ENCODE measurements at regions not wholly inside any gene's neighbourhood (a gene's known extent, or its start where the extent isn't known, plus 50 kb on each side); places are given as distances from the start of the nearest gene placed in this dataset.
"Not testable (repeated sequence)": the region's sequence is repeated elsewhere in the genome, so short reads cannot be mapped to it uniquely, and the experiment has no call there.

GRCh38 chr4:27692158-27692557 is 831.5 kb downstream of the STIM2 start:
- H3K27me3 ChIP-seq (ENCODE audit: control insufficient read depth, low read length), result no peaks in the 10 kb centered on the region
- TF ChIP-seq, protein P1, sequence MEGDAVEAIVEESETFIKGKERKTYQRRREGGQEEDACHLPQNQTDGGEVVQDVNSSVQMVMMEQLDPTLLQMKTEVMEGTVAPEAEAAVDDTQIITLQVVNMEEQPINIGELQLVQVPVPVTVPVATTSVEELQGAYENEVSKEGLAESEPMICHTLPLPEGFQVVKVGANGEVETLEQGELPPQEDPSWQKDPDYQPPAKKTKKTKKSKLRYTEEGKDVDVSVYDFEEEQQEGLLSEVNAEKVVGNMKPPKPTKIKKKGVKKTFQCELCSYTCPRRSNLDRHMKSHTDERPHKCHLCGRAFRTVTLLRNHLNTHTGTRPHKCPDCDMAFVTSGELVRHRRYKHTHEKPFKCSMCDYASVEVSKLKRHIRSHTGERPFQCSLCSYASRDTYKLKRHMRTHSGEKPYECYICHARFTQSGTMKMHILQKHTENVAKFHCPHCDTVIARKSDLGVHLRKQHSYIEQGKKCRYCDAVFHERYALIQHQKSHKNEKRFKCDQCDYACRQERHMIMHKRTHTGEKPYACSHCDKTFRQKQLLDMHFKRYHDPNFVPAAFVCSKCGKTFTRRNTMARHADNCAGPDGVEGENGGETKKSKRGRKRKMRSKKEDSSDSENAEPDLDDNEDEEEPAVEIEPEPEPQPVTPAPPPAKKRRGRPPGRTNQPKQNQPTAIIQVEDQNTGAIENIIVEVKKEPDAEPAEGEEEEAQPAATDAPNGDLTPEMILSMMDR (IDR thresholded peaks at IDR 0.05; ENCODE audit: low read depth, low read length, poor library complexity, severe bottlenecking), result peak; percentile 85
- TF ChIP-seq EZH2phosphoT487 (IDR thresholded peaks at IDR 0.05; ENCODE audit: borderline replicate concordance, low read length), result no peak
- no peaks in the 10 kb centered on the region for H3K4me1 ChIP-seq (ENCODE audit: control insufficient read depth, low read length)
- no peak overlapping the region for H3K27ac ChIP-seq (ENCODE audit: low read depth, low read length)
- H3K79me2 ChIP-seq (ENCODE audit: control insufficient read depth, low read length), result no peaks in the 10 kb centered on the region
- no peaks in the 10 kb centered on the region for H3K36me3 ChIP-seq (ENCODE audit: control insufficient read depth, low read length)
- no peaks in the 10 kb centered on the region for H3K9me3 ChIP-seq (ENCODE audit: control insufficient read depth, insufficient read depth, low read length)
- no peaks in the 10 kb centered on the region for H3F3A ChIP-seq (ENCODE audit: control insufficient read depth, insufficient read depth)
- H3K9me2 ChIP-seq (replicated peaks; ENCODE audit: control insufficient read depth, low read length), result no peaks in the 10 kb centered on the region
- H4K20me1 ChIP-seq (ENCODE audit: control insufficient read depth, insufficient read depth, low read depth, low read length), result no peaks in the 10 kb centered on the region
- no peak overlapping the region for H3K4me2 ChIP-seq (ENCODE audit: low read length)
- H3K4me3 ChIP-seq (ENCODE audit: low read length), result no peak overlapping the region

DNA sequence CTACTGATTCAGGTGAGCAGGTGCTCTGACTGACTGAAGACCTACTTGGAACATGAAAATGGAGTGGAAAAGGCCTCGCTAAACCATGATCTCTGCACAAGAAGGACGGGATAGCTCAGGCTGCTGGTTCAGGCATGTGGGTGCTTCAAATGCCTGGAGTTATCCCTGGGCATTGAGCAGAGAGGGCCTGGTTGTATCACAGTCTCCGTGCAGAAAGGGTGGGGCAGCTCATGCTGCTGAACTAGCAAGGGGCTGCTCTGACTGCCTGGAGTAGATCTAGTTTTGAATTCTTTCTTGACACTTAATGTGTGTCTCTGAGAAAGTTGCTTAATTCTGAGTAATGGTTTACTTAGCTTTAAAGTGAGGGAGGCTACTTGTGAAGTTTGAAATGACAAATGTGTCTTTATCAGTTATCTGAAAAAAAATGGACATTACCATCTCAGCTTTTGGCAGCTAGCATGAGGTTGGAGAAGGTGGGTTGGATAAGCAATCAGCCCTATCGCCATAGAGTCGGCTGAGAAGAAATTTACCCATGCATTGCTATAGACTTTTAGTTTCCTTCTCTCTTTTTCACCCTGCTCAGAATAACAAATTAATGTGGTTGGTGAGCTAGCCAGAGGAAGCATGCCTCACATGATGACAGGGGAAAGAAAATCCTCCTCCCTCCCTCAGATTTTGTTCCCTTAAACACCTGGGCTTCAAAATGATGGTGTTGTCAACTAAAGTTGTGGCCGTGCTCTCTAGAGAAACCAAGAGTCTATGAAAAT is 832.4 kb downstream of the STIM2 start:
- Histone ChIP-seq H3K9me3 (ENCODE audit: control insufficient read depth, insufficient read depth, low read length) (no peaks in the 10 kb centered on the region), H3F3A (ENCODE audit: control insufficient read depth, insufficient read depth) (no peaks in the 10 kb centered on the region), H3K27me3 (ENCODE audit: control insufficient read depth, low read length) (no peaks in the 10 kb centered on the region), H3K4me1 (ENCODE audit: control insufficient read depth, low read length) (no peaks in the 10 kb centered on the region), H3K4me3 (ENCODE audit: low read length) (no peak overlapping the region), H3K9me2 (replicated peaks; ENCODE audit: control insufficient read depth, low read length) (no peaks in the 10 kb centered on the region), H3K79me2 (ENCODE audit: control insufficient read depth, low read length) (no peaks in the 10 kb centered on the region), H4K20me1 (ENCODE audit: control insufficient read depth, insufficient read depth, low read depth, low read length) (no peaks in the 10 kb centered on the region), H3K4me2 (ENCODE audit: low read length) (no peak overlapping the region), H3K36me3 (ENCODE audit: control insufficient read depth, low read length) (no peaks in the 10 kb centered on the region), H3K27ac (ENCODE audit: low read depth, low read length) (no peak overlapping the region)
- TF ChIP-seq EZH2phosphoT487 (IDR thresholded peaks at IDR 0.05; ENCODE audit: borderline replicate concordance, low read length), result no peak
- TF ChIP-seq, protein P1 (IDR thresholded peaks at IDR 0.05; ENCODE audit: low read depth, low read length, poor library complexity, severe bottlenecking), result no peak

GRCh38 chr4:27696257-27696656 is 835.6 kb downstream of the STIM2 start:
- not testable (repeated sequence) for H3K79me2 ChIP-seq (ENCODE audit: control insufficient read depth, low read length); H3F3A ChIP-seq (ENCODE audit: control insufficient read depth, insufficient read depth); H3K4me3 ChIP-seq (ENCODE audit: low read length); H3K9me3 ChIP-seq (ENCODE audit: control insufficient read depth, insufficient read depth, low read length); H3K27me3 ChIP-seq (ENCODE audit: control insufficient read depth, low read length); H3K36me3 ChIP-seq (ENCODE audit: control insufficient read depth, low read length); H3K27ac ChIP-seq (ENCODE audit: low read depth, low read length); H3K9me2 ChIP-seq (replicated peaks; ENCODE audit: control insufficient read depth, low read length); H4K20me1 ChIP-seq (ENCODE audit: control insufficient read depth, insufficient read depth, low read depth, low read length); H3K4me1 ChIP-seq (ENCODE audit: control insufficient read depth, low read length); H3K4me2 ChIP-seq (ENCODE audit: low read length)

- no peak overlapping the region for H3K4me2 ChIP-seq (ENCODE audit: low read length)
- H3K27me3 ChIP-seq (ENCODE audit: control insufficient read depth, low read length), result no peaks in the 10 kb centered on the region
- no peaks in the 10 kb centered on the region for H3K9me2 ChIP-seq (replicated peaks; ENCODE audit: control insufficient read depth, low read length)
- H3K36me3 ChIP-seq (ENCODE audit: control insufficient read depth, low read length), result no peaks in the 10 kb centered on the region
- no peak overlapping the region for H3K27ac ChIP-seq (ENCODE audit: low read depth, low read length)
- no peaks in the 10 kb centered on the region for H3F3A ChIP-seq (ENCODE audit: control insufficient read depth, insufficient read depth)
- no peak overlapping the region for H3K4me3 ChIP-seq (ENCODE audit: low read length)
- H3K9me3 ChIP-seq (ENCODE audit: control insufficient read depth, insufficient read depth, low read length), result no peaks in the 10 kb centered on the region
- TF ChIP-seq, protein P1 (IDR thresholded peaks at IDR 0.05; ENCODE audit: low read depth, low read length, poor library complexity, severe bottlenecking), result no peak
- no peak for TF ChIP-seq EZH2phosphoT487 (IDR thresholded peaks at IDR 0.05; ENCODE audit: borderline replicate concordance, low read length)
- H4K20me1 ChIP-seq (ENCODE audit: control insufficient read depth, insufficient read depth, low read depth, low read length), result no peaks in the 10 kb centered on the region
- no peaks in the 10 kb centered on the region for H3K4me1 ChIP-seq (ENCODE audit: control insufficient read depth, low read length)
- H3K79me2 ChIP-seq (ENCODE audit: control insufficient read depth, low read length), result no peaks in the 10 kb centered on the region
Measured at GRCh38 chr4:27701606-27702005, 841.0 kb downstream of the STIM2 start.

All from DOHH2 (cell line).